Body of pancreas (tissue), 4 donors: ENCODE measurements at regions not wholly inside any gene's neighbourhood (a gene's known extent, or its start where the extent isn't known, plus 50 kb on each side); places are given as distances from the start of the nearest gene placed in this dataset.

ENCODE experiments used
- ATAC-seq: fragments of 150-250 bp; one replicate; pipeline ENCODE4 v1.9.1; 2016
- DNase-seq, 4 donors: peaks; one replicate each; pipeline ENCODE4 v3.0.0-alpha.2; 2019
- H3K27ac ChIP-seq, 4 donors: fragments of 200-600 bp; sonication (generic); 1 replicate in 3 of 4; 2 replicates in 1 of 4; pipeline versions ENCODE4 v1.5.1 to v1.6.1; 2016 to 2019; ENCODE audit warnings: mild to moderate bottlenecking in 1 of 4, mixed read lengths in 1 of 4, moderate library complexity in 1 of 4
- H3K27me3 ChIP-seq, 2 donors: fragments of 200-600 bp; sonication (generic); one replicate each; pipeline ENCODE4 v1.6.0; 2016; ENCODE audit warnings: mild to moderate bottlenecking in 1 of 2
- H3K36me3 ChIP-seq, 2 donors: fragments of 200-600 bp; sonication (generic); replicated peaks in 1 of 2; 2 replicates each; pipeline ENCODE4 v1.5.1; 2016; ENCODE audit warnings: low read depth in 2 of 2; ENCODE audit not compliant: insufficient read depth in 1 of 2
- H3K4me1 ChIP-seq: fragments of 200-600 bp; sonication (generic); one replicate; pipeline ENCODE4 v1.6.0; 2016
- H3K4me3 ChIP-seq, 2 donors: fragments of 200-600 bp; sonication (generic); 1 replicate in 1 of 2; 2 replicates in 1 of 2; pipeline ENCODE4 v1.5.1; 2016 to 2019
- H3K9me3 ChIP-seq, 3 donors: fragments of 200-600 bp; sonication (generic); 1 replicate in 2 of 3; 2 replicates in 1 of 3; pipeline ENCODE4 v1.5.1; 2016
- POLR2A ChIP-seq, 3 donors: fragments of 450-650 bp; IDR thresholded peaks; one replicate each; pipeline ENCODE4 v1.6.1; 2016; ENCODE audit warnings: antibody characterized with exemption in 3 of 3, mild to moderate bottlenecking in 2 of 3
- WGBS, 2 donors: methylation state at CpG; one replicate each; pipeline ENCODE4 v1.1.5; 2017; 5-methylcytosine and 5-hydroxymethylcytosine counted together
- intact Hi-C: fragments of 100-400 bp; cut with DNase I; formaldehyde crosslinking; loops from one replicate; pipeline ENCODE4 v1.15.1; 2023
- TF ChIP-seq, protein P1 (sequence below), 7 experiments: fragments of 450-650 bp in 4 of 7; fragments of 200-600 bp in 3 of 7; sonication (generic) in 3 of 7; IDR thresholded peaks; one replicate each; pipeline ENCODE4 v1.5.1; 2016 to 2019; ENCODE audit warnings: antibody characterized with exemption in 7 of 7

DNA sequence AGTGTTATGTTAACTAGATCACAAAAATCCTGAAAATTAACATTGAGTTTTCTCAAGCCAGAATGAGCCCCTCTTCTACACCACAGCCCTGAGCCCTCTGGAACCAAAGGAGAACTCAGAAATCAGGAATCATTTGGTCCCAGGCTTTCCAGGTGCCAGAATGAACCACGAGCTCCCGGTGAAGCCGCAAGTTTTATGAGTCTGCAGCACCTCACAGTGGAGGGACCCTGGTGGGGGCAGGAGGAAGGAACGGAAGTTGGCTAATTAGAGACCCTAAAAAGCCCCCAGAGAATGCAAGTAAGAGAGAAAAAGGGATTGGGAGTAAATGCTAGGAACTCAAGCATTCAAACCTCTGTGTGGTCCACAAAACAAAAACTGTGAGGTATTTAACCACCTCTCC, 52.9 kb upstream of the BCL2L14 start:
- Histone ChIP-seq H3K27me3 (no peaks in the 10 kb centered on the region), H3K9me3 (no peaks in the 10 kb centered on the region), H3K4me3 (no peak overlapping the region), H3K4me1 (no peaks in the 10 kb centered on the region), H3K36me3 (no peaks in the 10 kb centered on the region), H3K27ac (no peak overlapping the region)
- ATAC-seq (no peak), DNase-seq (peak in 1 of 4 donors; percentile 33)
- intact Hi-C loops = no loop called here
- TF ChIP-seq POLR2A (IDR thresholded peaks at IDR 0.05) = no peak
- TF ChIP-seq, protein P1, sequence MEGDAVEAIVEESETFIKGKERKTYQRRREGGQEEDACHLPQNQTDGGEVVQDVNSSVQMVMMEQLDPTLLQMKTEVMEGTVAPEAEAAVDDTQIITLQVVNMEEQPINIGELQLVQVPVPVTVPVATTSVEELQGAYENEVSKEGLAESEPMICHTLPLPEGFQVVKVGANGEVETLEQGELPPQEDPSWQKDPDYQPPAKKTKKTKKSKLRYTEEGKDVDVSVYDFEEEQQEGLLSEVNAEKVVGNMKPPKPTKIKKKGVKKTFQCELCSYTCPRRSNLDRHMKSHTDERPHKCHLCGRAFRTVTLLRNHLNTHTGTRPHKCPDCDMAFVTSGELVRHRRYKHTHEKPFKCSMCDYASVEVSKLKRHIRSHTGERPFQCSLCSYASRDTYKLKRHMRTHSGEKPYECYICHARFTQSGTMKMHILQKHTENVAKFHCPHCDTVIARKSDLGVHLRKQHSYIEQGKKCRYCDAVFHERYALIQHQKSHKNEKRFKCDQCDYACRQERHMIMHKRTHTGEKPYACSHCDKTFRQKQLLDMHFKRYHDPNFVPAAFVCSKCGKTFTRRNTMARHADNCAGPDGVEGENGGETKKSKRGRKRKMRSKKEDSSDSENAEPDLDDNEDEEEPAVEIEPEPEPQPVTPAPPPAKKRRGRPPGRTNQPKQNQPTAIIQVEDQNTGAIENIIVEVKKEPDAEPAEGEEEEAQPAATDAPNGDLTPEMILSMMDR (IDR thresholded peaks at IDR 0.05) = peak in 4 of 7 experiments; percentile 35 to 45 (median 40)
- WGBS, 2 donors = 45 to 59% methylated on average over 4 of the region's 4 CpGs

DNA sequence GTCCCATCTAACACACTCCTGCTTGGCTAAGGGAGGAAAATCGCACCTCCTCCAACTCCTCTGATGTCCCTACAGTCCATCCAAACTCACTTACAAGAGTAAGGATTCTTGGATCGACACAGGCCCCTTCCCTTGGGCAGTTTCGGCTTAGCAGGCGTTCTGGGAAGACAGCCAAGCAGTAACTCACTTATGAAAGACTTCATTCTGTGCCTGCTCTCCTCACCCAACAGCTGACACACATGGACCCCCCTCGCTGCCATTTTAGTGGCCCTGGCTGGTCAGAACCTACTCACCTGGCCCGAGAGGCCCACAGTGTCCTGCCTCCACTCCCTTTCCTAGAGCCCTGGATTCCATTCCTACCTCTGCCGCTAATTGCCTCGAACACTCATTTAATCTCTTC, 52.3 kb upstream of the BCL2L14 start:
- H3K27ac ChIP-seq = no peak overlapping the region
- no peaks in the 10 kb centered on the region for H3K27me3 ChIP-seq
- no peaks in the 10 kb centered on the region for H3K36me3 ChIP-seq
- 67 to 77% methylated on average over 8 of the region's 8 CpGs for WGBS, 2 donors
- H3K4me3 ChIP-seq = no peak overlapping the region
- ATAC-seq = no peak
- TF ChIP-seq POLR2A (IDR thresholded peaks at IDR 0.05) = no peak
- TF ChIP-seq, protein P1 (IDR thresholded peaks at IDR 0.05) = no peak
- no peaks in the 10 kb centered on the region for H3K4me1 ChIP-seq
- no peaks in the 10 kb centered on the region for H3K9me3 ChIP-seq
- intact Hi-C loops = no loop called here
- DNase-seq = no peak

DNA sequence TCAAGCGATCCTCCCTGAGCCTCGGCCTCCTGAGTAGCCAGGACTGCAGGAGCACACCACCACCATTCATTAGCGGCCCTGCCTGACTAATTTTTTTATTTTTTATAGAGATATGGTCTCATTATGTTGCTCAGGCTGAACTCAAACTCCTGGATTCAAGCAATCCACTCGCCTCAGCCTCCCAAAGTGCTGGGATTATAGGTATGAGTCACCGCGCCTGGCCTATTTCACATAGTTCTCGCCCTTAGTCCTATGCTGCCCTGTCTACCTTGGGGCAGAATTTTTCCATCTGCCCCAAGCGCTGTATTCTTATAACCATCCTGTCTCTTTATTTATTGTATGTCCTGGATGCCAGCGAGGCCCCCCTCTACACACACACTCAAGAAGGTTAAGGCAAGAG, 50.9 kb upstream of the BCL2L14 start:
- WGBS, 2 donors = 93 to 96% methylated on average over 9 of the region's 9 CpGs
- H3K27me3 ChIP-seq = no peaks in the 10 kb centered on the region
- H3K4me3 ChIP-seq = no peak overlapping the region
- ATAC-seq (no peak), DNase-seq (no peak)
- no peaks in the 10 kb centered on the region for H3K9me3 ChIP-seq
- no peaks in the 10 kb centered on the region for H3K4me1 ChIP-seq
- H3K27ac ChIP-seq = no peak overlapping the region
- intact Hi-C loops = no loop called here
- no peaks in the 10 kb centered on the region for H3K36me3 ChIP-seq
- TF ChIP-seq, protein P1 (IDR thresholded peaks at IDR 0.05) = no peak
- TF ChIP-seq POLR2A (IDR thresholded peaks at IDR 0.05) = no peak

DNA sequence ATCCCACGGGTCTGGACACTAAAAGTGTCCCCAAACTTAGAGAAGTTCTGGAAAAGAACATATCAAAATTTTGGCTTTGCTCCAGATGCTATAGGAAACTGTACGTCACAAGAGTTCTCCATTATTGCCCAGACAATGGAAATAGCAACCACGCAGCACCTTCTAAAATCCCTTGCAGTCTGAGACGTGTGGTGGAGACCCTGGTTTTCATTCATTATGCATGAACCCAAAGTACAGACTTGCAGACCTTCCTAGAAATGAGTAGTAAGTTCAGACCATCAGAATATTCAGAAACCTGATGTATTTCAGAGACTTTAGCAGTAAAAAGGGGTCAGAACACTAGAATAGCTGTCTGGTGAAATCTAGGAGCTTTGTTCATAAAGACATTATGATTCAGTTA, 50.0 kb upstream of the BCL2L14 start:
- intact Hi-C loops = no loop called here
- ATAC-seq (no peak), DNase-seq (no peak)
- H3K27ac ChIP-seq = no peak overlapping the region
- no peaks in the 10 kb centered on the region for H3K9me3 ChIP-seq
- H3K4me1 ChIP-seq = no peaks in the 10 kb centered on the region
- 76 to 90% methylated on average over 4 of the region's 4 CpGs for WGBS, 2 donors
- no peaks in the 10 kb centered on the region for H3K27me3 ChIP-seq
- TF ChIP-seq, protein P1 (IDR thresholded peaks at IDR 0.05) = no peak
- no peak for TF ChIP-seq POLR2A (IDR thresholded peaks at IDR 0.05)
- H3K36me3 ChIP-seq = no peaks in the 10 kb centered on the region
- H3K4me3 ChIP-seq = no peak overlapping the region
